Activated naive CD4-positive, alpha-beta T cell treated with anti-CD3 and anti-CD28 coated beads, Interleukin-2, amount 50 U/mL, for 16 hours (primary cell): ENCODE measurements at regions not wholly inside any gene's neighbourhood (a gene's known extent, or its start where the extent isn't known, plus 50 kb on each side); places are given as distances from the start of the nearest gene placed in this dataset.

ENCODE experiments used
- DNase-seq: peaks from one replicate; pipeline ENCODE4 v3.0.0-alpha.2; 2020

DNA sequence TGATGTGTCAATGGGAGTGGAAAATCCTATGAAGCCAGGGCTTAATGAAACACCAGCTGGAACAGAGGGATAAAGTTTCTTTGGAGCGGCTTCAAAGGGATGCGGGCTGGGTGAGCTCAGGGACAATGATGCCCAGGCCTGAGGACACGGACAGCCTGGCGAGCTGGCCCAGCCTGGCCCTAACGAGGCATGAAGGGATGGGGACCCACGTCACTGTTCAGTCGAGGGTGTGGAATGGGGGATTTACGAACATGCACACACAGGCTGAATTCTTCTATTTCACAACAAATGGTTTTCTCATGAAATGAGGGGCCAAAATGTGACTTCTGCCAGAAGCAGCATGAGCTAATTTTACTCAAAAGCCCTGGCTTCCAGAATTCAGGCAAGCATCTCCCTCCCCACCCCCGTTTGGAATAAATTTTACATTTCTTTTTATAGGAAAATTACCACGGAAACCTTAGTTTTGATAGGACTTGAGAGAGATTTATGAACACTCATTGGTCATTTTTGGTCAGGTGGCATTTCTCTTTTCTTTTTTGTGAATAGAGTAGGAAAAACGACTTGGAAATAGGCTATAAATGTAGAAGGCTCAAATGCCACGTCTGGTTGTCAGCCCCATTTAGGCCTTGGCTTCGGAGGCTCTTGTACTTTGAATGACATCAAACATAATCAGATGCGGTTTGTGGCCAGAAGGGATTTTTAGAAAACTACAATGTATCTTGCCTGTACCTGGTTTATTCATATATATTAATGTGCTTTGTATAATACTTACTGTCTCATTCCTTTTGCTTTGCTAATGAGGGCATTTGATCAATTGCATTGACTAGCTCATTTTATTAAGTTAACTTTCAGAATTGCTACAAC, 893.8 kb upstream of the CELF4 start:
- DNase-seq = no peak

DNA sequence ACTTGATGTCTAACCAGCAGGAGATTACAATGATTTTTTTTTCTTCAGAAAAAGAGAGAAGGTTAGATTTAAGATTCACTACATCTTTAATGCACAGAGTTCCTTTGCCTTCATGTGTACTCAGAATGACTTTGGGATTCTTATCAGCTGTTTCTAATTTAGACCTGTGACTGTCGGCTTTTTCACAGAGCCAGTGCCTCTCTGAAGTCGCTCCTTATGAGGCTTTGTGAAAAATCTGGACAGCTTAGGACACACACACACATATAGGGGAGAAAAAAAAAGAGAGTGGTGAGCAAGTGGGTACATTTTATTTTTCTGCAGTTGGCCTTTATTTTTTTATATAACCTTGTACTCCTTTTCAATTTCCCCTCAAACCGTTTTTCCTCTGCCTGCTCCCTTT, 893.1 kb upstream of the CELF4 start:
- DNase-seq = no peak

DNA sequence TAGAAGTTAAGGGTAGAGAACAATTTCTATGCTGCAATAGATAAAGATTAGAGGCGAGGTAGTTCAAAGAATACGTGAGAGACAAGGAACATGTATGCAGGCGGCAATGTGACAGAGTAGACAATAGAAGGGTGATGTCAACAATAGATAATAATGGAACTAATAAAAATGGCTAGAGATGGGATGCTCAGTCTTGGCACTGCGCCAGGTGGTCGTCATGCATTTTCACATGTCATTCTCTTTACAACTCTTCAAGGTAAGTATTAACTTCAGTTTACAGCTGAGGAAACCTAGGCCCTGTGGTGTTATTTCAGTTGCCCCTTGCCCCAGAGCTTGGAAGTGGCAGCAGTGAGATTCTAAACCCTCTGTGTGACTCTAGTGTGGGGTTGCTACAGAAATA, 890.7 kb upstream of the CELF4 start:
- no peak for DNase-seq

DNA sequence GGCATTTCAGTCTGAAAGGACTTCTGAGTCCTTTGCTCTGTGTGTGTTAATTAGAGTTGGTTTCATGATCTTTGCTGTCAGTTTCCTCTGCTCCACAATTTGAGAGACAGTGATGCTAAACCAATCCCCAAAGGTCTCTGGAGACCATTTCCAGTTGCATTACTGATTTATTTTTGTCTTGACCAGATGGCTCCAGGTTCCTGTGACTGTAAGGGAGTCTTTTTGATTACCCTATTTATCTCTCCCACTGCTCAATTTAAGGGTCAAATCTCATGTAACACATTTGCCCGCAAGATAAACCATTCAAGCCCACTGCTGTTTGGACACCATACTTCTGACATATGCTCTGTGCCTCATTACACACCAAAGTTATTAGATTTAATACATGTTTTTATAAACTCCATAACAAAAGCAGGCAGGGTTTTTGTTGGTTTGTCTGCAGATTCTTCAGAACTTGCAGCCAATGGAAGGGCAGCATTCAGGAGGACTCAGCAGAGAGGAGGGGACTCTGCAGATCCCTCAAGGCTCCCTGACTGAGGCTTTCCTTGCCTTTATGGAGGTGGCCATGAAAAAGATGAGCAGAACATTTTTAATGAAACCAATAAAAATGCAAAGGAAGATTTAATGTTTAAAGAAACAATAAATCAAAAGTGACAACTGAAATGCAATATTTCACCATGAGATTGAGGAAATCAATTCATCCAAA, 889.3 kb upstream of the CELF4 start:
- DNase-seq = no peak

DNA sequence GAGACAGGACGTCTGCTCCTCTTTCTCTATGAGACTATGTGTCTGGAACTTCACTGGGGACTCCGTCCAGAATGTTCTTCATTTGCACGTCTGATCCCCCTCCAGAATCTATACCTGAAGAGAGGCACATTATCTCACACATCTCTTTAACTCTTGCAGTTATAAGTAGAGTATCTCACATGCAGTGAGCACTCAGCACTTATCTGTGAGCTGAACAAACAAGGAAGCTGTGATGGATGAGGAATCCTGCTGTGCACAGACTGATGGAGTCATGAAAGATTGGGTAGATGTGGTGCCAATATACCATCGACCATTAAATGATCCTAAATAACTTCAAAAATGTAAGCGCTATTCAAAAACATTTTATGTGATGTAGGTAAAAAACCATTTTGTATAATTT, 888.3 kb upstream of the CELF4 start:
- DNase-seq = no peak

DNA sequence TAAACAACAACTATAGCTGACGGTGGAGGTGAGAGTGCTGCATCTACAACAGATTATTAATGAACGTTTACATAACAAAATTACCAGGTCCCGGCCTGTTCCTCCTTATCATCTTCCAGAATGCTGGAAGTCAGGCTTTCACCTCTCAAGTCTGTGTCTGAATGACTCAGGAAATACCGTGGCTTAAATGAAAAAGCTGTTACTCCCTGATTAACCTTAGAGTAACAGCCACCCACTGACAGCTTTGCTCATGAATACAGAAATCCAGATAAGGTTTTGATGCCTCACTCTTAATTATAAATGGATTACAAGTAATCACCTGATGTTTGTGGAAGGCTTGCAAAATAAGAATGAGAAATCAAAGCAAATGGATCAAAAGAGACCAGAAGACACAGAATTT, 885.3 kb upstream of the CELF4 start:
- DNase-seq = no peak

DNA sequence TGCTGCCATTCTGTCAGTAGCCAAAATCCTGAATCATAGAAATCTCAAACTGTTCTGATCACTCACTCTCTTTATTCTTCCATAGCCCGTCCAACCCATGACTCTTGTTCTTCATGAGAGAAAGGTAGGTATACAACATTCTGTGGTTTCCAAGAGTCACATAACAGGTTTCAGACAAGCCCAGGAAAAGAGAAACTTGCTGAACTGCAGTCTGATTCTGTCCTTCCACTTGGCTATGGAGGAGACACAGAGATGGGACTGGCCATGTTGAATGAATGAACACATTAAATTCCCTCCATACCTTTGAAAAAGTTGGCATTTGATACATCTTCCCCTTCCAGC, 880.2 kb upstream of the CELF4 start:
- DNase-seq = no peak

DNA sequence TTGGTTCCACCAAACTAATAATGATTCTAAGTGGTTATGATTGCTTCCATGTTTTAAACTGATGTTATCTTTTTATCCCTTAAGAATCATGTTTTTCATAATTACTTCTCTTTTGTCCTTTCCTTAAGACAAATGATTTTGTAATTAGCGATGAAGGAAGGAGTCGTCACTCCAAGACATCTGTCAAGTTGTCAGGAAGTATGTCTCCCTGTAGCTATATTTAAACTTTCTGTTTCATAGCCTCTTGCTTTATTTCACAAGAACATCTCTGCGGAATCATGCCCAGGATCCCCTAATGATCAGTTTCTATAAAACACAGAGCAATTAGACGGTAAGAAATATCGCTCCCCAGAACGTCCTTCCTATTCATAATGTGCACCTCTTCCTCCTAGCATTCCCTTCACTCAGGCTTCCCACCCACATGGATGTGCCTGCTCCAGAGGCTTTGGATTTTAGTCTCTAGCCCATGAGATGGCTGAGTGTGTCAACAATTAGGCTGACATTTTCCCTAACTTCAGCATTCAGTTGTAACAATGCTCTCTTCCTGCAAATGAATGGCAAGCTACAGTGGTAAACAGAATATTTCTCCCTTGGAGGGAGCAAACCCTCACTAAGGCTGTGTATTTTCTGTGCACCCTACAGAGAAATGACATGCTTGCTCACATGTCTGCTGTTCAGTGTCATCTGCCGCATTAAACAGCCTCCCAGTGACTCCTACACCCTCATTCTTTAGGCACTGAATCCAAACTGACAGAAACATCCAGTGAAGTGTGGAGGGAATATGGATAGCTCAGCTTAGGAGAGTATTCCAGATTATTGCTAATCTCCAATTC, 879.6 kb upstream of the CELF4 start:
- no peak for DNase-seq

DNA sequence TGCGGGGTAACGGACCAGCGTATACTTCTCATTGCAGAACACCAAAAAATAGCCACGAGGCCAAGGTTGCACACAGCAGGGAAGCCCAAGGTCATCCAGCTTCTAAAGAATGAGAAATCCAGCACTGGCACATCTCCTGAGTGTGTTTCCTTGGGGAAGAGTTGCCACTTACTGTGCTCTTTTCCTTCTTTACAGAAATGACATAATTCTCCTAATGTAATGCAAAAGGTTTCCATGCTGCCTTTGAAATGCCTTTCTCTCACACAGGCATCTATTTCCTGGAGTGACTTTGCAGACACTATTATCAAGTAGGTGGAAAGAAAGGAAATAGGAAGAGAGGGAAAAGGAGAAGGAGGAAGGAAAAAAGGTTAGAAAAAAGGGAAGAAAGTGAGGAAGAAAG, 862.1 kb upstream of the CELF4 start:
- DNase-seq = no peak

DNA sequence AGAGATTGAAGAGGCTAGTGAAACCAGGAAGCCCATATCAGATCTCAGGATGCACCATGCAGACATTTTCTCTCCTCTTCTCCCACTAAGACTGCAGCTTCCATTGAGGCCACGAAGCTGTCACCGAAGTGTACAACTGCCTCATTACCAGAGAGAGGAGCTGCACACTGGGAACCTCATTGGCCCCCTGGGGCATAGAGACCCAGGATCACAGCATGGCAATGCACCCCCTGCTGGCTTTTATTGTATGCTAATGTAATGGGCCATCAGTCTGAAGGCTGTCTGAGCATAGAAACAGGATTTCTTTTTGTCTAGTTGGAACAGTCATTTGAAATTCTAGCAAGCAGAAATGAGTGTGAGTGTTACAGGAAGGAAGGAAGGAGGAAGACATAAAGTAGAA, 861.6 kb upstream of the CELF4 start:
- no peak for DNase-seq

DNA sequence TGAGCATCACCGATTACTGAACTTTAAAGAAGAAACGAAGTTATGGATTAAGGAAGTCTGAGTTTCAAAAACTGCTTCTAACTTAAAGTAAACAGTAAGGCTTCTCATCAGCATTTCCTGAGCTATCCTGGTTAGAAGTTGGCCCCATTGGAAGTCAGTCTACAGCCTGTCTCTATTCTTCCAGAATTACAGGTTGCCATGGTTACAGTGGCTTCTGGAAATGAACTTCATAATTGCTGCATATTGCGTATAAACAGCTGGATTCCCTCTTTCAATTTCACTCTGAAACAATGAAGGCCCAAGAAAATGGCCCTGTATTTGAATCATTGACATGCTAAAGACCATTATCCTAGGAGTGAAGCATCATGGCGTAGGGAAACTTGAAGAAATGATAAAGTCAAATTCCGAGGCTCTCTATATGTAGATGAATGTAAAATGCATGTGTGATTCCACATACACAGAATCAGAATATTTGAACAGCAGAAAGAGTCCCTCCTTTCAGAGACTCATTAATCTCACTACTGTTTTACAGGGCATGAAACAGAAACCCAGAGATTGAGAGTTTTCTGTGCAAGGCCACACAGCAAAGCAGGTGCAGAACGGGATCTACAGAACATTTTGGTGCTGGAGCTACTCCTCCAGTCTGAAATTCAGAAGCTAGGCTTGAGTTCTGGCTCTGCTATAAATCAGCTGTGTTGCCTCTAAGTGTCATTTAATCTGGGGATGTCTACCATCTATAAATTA, 856.4 kb upstream of the CELF4 start:
- DNase-seq = no peak

DNA sequence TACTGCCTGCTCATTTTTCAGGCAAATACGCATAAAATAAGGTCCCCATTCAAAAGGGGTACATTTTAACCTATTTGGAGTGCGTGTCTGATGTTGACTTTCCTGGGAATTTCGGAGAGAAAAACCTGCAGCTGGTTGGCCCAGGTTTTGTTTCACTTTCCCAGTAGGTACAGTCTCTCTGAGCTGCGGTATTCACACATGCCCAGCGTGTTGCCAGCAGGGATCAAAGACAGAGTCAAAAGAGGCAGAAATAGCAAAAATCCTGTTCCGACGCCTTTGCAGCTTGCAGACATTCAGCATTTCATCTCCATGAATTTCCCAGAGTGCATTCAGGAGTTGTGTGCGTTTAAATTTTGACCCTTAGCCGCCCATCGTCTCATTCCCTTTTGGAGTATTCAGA, 855.4 kb upstream of the CELF4 start:
- no peak for DNase-seq

DNA sequence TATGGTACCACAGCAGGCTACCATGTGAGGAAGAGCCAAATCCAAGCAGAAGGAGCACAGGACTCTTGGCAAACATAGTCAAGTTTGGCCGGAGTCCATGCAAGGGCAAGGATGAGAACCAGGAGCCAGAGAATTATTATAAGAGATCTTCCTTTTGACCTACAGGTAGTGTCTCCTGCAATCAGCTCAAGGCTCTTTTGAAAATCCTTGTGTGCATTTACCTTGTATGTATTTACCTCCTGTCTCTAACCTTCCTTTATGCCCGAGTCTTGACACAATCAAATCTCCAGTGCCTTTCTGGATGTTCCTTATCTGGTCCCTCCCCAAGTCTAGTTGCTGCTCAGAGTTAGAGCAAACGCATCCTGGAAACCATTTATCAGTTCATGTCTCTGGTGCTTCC, 855.0 kb upstream of the CELF4 start:
- no peak for DNase-seq

DNA sequence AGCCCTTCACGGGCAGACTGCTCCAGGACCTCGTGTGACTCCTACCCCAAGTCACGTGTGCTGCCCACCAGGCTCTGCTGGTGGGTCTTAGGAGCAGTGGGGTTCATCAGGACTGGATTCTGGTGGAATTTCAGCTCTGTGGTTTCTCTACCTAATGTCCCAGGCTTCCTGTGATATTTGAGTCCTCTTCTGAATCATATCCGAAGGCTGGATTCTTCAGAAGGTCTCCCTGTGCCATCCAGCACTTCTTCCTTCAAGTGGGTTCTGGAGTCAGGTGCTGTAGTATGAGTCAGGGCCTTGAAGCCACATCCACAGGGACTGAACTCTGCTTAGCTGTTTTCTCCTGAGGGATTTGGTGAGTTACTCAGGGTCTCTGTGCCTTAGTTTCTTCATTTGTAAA, 850.2 kb upstream of the CELF4 start:
- no peak for DNase-seq

DNA sequence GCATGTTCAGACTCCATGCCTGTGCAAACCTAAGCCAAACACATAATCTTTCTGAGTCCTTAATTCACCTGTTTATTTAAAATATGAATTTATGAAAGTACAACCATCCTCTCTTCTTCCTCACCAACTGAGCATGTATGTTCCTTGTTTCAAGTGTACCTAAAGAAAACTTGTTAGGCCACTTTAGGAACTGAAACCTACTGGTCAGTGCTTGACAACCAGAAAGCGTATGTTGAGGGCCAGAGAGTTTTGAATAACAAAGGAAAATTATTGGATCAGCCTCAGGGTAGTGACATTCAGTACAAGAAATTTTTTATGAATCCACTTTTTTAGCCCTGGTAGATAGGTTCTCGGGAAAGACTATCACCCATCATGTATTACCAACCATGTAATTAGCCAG, 847.6 kb upstream of the CELF4 start:
- DNase-seq = no peak

DNA sequence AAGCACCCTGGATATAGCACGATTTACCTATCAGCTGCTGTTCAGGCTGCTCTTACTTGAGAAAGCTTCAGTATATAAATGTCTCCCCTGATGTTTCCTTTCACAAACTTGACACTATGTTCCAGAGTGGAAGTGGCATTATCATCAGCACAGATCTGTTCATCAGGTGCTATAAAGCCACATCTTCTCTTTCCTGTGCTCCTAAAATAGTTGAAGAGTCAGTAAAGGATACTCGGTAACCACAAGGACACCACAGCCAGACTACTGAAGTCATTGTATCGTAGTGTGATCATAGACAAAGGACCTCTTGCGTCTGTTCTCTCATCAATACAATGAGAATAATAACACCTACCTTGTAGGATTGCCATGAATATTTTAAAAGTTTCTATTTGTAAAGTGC, 841.0 kb upstream of the CELF4 start:
- DNase-seq = no peak

DNA sequence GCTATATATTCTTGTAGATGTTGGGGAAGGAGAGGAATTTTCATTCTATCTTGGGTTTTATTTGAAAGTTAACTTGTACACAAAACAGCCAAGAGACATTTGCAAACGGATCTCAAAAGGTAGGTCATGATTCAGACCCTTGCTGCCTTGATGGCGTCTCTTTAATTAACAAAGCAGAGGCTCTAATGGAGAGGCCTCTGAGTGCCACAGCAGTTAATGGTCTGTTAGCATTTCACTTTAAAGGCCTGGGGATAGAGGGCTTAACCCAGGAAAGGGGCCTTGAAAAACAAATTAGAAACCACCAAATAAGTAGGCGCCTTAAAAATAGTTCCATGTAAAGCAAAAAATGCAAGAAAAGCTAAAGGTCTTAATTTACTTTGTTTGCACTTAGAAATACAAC, 836.9 kb upstream of the CELF4 start:
- DNase-seq = no peak

DNA sequence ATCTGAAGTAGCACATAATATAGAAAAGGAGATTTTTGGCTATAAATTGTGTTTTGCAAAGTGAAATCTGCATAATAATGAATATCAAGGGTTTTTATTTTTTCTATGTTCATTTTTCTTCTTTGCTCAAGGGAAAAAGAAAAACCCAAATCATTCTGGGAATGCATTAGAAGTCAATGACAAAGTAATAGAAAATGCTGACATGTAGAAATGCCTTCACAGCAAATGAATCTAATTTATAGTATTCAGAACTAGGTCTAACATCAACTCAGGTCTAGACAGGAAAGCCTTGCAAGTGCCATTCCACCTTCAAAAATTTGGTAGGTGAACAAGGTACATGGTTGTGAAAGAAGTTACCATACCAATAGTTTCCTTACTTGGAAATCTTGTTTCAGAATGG, 831.5 kb upstream of the CELF4 start:
- no peak for DNase-seq

DNA sequence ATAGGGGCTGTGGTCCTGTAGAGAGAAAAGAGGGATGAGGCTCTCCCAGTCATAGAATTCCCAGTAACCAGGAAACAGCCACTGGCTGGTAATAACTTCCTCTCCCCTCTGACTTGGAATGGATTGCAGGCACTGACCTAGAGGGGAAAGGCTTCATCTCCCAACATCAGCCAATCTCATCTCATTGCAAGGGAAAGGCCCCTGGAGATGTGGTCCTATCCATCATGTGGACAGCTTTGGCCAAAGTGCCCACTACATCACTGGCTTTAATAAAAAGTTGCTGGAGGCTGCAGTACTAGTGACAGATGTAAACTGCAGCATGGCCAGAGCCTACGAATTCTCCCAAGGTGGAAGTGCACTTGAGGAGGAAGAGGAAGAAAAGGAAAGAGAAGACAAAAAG, 820.5 kb upstream of the CELF4 start:
- DNase-seq = no peak

DNA sequence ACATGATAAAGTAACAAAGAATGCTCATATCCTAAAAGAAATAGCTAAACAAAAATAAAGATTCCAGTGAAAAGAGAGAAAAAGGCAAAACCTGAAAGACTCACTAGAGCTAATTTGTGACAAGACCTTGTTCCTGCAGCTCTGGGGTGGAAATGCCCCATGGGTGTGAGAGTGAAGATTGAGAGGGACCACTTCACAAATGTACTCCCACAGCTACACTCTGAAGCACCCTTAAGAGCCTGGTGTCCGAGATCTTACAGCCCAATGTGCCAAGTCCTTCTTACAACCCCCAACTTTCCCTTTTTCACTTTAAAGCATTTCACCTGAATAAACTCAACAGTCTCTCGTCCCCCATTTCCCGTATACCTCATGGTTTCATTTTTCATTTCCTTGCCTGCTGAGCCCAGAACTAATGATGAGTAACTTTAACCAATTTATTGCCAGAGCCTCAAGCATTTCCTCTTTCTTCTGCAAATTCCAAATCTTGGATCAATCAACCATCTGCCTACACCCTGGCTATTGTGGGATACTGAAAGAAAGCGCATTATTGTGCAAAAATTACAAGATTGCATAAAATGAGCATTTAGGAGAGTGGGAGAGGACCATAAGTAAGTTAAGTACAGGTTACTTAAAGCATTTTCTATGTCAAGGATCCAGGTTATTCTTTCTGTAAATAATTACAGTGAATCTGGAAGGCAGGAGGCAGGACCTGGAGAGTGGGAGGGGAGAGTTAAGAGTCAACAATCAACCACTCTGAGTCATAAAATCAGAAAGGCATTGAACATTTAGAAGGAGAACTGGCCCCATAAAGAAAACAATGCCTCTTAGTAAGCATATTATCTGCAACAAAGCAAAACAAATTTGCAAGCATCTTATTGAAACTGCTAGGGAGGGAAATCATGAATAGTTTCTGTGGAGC, 804.4 kb upstream of the CELF4 start:
- DNase-seq = no peak

DNA sequence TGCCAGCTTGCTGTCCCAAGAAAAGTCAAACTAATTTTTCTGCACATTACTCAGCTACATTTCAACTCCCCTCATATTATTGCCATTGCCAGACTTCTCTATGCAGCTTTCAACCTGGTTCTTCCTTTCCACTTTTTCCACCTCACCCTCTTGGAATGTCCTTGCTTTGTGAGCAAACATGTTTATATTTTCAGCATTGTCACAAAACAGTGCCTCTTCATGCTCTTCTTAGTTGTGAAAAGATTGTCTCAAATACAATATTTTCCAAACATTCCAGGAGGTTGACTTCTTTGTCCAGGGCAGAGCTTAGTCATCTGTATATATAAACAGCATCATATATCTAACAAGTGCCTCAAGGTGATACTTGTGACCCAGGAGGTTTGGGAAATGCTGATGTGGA, 803.3 kb upstream of the CELF4 start:
- no peak for DNase-seq

DNA sequence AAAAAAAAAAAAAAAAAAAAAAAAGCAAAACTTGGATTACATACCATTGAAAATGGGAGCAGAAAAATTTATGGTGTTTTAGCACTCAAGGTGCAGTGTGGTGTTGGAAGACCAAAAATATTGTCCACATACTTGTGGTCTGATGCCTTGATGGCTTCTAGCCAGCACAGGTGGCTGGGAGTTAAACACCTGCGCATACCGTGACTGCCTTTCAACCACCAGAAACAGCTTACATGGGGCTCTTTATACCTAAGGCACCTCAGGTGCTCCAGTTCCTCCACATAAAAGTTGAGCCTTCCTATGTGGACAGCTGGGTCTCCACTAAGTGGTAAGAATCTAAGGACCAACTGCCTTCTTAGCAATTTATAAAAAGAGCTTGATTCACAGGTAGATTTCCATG, 802.6 kb upstream of the CELF4 start:
- no peak for DNase-seq
